ENCODE measurements at regions not wholly inside any gene's neighbourhood (a gene's known extent, or its start where the extent isn't known, plus 50 kb on each side); places are given as distances from the start of the nearest gene placed in this dataset.

DNA sequence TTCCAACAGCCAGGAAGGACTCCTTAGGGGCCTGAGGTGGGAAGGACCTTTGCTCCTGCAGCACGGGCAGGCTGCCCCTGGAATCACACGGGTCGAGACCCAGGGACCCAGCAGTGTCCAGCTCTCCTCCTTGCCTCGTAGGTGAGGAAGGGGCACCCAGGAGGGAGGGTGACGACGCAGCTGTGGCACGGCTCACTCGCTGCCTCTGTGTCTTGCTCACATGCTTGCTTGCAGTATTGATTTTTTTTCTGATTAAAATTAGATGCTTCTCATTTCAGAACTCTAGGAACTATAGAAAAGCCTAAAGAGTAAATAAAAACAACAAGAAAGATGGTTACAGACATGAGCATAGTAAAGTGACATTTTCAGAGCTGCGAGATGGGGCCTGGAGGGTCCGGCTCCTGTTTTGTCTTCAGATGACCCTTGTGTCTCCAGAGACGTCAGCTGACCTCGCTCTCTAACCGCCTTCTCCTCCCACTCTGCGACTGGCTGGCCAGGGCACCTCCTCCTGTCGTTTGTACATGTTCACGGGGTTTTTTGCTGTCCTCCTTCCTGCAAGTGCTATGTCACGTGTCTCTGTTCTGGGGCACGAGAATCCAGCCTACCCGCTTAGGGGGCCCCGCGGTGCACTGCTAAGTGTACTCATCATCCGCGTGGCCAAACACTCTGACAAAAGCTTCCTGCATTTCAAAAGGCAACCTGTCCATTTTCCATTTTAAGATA, 65.7 kb upstream of the ZNF236 start:
- in situ Hi-C loops (cut with MboI), result no loop called here
- no peaks in the 10 kb centered on the region for H3K79me2 ChIP-seq (ENCODE audit: insufficient read depth)
- peak overlapping the region; percentile 42 for H2AFZ ChIP-seq
- peak overlapping the region; percentile 43 for H3K4me2 ChIP-seq (ENCODE audit: unreplicated experiment)
- 37 to 43% methylated on average over 23 of the region's 23 CpGs for WGBS, 2 experiments (ENCODE audit: low coverage in 1 of 2, low lambda C conversion rate in 2 of 2, missing lambda C conversion rate in 2 of 2)
- peak; percentile 33 for DNase-seq
- H3K27me3 ChIP-seq (replicated peaks; ENCODE audit: insufficient read depth), result no peaks in the 10 kb centered on the region
- TF ChIP-seq EZH2 (IDR thresholded peaks at IDR 0.05; ENCODE audit: insufficient read depth, poor library complexity, severe bottlenecking) (no peak), EZH2phosphoT487 (IDR thresholded peaks at IDR 0.05; ENCODE audit: insufficient read depth, low read depth) (no peak)
- H3K27ac ChIP-seq, result no peak overlapping the region
- H3K9ac ChIP-seq, result no peak overlapping the region
- no peaks in the 10 kb centered on the region; the same call in 1 of the 2 replicates for H3K4me1 ChIP-seq (ENCODE audit: insufficient read depth)
- H3K9me2 ChIP-seq (ENCODE audit: insufficient read depth), result no peaks in the 10 kb centered on the region
- H3K4me3 ChIP-seq, result peak overlapping the region; percentile 32
- no peaks in the 10 kb centered on the region for H4K20me1 ChIP-seq (ENCODE audit: insufficient read depth)
- H3K36me3 ChIP-seq (ENCODE audit: low read depth), result no peaks in the 10 kb centered on the region
- no peaks in the 10 kb centered on the region for H3K9me3 ChIP-seq (ENCODE audit: low read depth)
- no peaks in the 10 kb centered on the region for H3F3A ChIP-seq (ENCODE audit: insufficient read depth)

DNA sequence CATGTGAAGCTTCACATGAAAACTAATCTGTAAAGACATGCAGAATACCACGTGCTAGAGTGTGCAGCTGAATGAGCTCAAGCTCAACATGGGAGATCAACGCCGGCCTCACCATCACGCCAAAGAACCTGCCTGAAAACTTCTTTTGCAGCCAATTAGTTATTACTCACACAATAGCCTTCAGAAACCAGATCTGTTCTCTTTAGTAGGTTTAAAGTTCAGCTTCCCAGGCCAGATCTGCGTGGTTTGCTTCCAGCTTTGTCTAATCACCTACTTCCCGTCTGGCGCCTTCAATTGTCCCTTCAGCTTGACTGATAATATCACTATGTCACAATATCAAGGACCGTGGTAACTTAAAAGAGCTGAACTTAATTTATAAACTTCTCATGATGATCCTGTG, 68.0 kb upstream of the ZNF236 start:
- no peaks in the 10 kb centered on the region for H3K27me3 ChIP-seq (replicated peaks; ENCODE audit: insufficient read depth)
- no peaks in the 10 kb centered on the region for H3K9me3 ChIP-seq (ENCODE audit: low read depth)
- no peak for TF ChIP-seq EZH2 (IDR thresholded peaks at IDR 0.05; ENCODE audit: insufficient read depth, poor library complexity, severe bottlenecking)
- TF ChIP-seq EZH2phosphoT487 (IDR thresholded peaks at IDR 0.05; ENCODE audit: insufficient read depth, low read depth), result no peak
- no peaks in the 10 kb centered on the region for H3F3A ChIP-seq (ENCODE audit: insufficient read depth)
- no peak overlapping the region for H3K9ac ChIP-seq
- H3K9me2 ChIP-seq (ENCODE audit: insufficient read depth), result no peaks in the 10 kb centered on the region
- H3K27ac ChIP-seq, result no peak overlapping the region
- no peaks in the 10 kb centered on the region for H3K36me3 ChIP-seq (ENCODE audit: low read depth)
- no peak overlapping the region for H2AFZ ChIP-seq
- no peak overlapping the region for H3K4me3 ChIP-seq
- in situ Hi-C loops (cut with MboI), result no loop called here
- no peak for DNase-seq
- 78 to 82% methylated on average over 8 of the region's 8 CpGs for WGBS, 2 experiments (ENCODE audit: low coverage in 1 of 2, low lambda C conversion rate in 2 of 2, missing lambda C conversion rate in 2 of 2)
- H4K20me1 ChIP-seq (ENCODE audit: insufficient read depth), result no peaks in the 10 kb centered on the region
- H3K79me2 ChIP-seq (ENCODE audit: insufficient read depth), result no peaks in the 10 kb centered on the region
- H3K4me1 ChIP-seq (ENCODE audit: insufficient read depth), result no peaks in the 10 kb centered on the region; the same call in 1 of the 2 replicates
- no peak overlapping the region for H3K4me2 ChIP-seq (ENCODE audit: unreplicated experiment)

DNA sequence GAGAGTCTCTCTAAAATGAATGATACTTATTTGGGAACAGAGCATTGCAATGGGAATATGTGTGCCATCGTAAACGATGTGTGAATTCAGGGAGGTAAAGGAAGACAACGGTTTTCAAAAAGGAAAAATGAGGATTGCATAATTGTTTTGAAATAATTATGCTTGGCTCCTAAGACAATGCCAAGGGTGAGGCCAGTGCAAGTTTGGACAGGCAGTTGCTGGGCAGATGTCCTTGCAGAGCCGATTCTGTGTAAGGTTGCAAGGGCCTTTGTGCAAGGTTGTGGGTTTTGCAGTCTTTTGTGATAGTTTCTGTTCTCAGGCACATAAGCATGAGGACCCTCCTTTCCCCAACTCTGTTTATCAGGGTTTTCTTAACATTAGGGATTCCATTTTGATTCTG, 70.0 kb upstream of the ZNF236 start:
- WGBS, 2 experiments (ENCODE audit: low coverage in 1 of 2, low lambda C conversion rate in 2 of 2, missing lambda C conversion rate in 2 of 2), result 7 to 9% methylated on average over 4 of the region's 4 CpGs
- no peak for DNase-seq
- no peaks in the 10 kb centered on the region for H3K79me2 ChIP-seq (ENCODE audit: insufficient read depth)
- H3K4me3 ChIP-seq, result no peak overlapping the region
- no peaks in the 10 kb centered on the region for H3K36me3 ChIP-seq (ENCODE audit: low read depth)
- H3K9me3 ChIP-seq (ENCODE audit: low read depth), result no peaks in the 10 kb centered on the region
- no peaks in the 10 kb centered on the region for H3F3A ChIP-seq (ENCODE audit: insufficient read depth)
- no peak overlapping the region for H2AFZ ChIP-seq
- no peaks in the 10 kb centered on the region for H3K9me2 ChIP-seq (ENCODE audit: insufficient read depth)
- no peaks in the 10 kb centered on the region for H4K20me1 ChIP-seq (ENCODE audit: insufficient read depth)
- no peaks in the 10 kb centered on the region; the same call in 1 of the 2 replicates for H3K4me1 ChIP-seq (ENCODE audit: insufficient read depth)
- H3K27ac ChIP-seq, result no peak overlapping the region
- in situ Hi-C loops (cut with MboI), result no loop called here
- H3K27me3 ChIP-seq (replicated peaks; ENCODE audit: insufficient read depth), result no peaks in the 10 kb centered on the region
- H3K4me2 ChIP-seq (ENCODE audit: unreplicated experiment), result no peak overlapping the region
- TF ChIP-seq EZH2phosphoT487 (IDR thresholded peaks at IDR 0.05; ENCODE audit: insufficient read depth, low read depth) (no peak), EZH2 (IDR thresholded peaks at IDR 0.05; ENCODE audit: insufficient read depth, poor library complexity, severe bottlenecking) (no peak)
- H3K9ac ChIP-seq, result no peak overlapping the region

DNA sequence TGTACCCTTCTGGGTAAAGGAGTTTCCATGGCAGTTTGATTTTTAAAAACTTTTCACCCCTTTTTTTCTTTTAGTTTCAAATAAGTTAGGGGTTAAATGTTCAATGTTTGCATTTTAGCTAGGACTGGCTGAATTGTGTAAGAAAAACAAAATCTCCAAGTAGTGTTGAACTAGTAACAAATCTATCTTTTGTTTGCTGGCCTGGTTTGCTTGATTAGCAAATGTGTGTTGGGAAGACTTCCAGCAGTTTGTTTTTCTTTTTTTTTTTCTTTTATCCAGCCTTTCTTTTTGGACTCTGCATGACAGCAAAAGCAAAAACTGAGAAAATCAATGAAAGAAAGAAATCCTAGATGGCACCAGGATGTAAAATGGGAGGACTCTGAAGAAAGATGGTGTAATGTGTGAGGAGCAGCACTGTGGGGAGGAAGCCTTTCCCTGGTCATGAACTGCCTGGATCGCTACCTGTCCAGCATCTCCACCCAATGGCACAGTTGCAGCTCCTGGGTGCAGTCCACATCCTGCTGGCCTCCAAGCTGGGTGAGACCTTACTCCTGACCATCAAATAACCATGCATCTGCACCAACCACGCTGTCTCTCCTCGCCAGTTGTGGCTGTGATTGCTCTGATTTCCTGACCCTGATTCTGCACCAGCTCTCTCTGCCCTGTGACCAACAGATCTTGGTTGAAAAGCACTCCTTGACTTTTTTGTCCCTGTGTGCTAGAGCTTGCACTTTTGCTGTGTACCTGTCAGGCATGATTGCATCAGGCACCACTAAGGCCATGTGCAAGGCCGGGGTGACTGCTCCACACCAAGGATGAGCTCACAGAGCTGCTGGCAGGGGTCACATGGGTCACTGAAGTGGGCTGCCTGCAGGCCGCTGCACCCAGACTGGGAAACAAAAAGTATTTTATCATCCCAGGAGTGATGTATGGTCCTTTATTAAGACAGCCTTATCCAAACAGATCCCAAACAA, 71.2 kb upstream of the ZNF236 start:
- H3K36me3 ChIP-seq (ENCODE audit: low read depth), result no peaks in the 10 kb centered on the region
- no peak overlapping the region for H3K4me3 ChIP-seq
- no peak overlapping the region for H3K4me2 ChIP-seq (ENCODE audit: unreplicated experiment)
- no peaks in the 10 kb centered on the region for H3K4me1 ChIP-seq (ENCODE audit: insufficient read depth)
- H3K27me3 ChIP-seq (replicated peaks; ENCODE audit: insufficient read depth), result no peaks in the 10 kb centered on the region
- no peaks in the 10 kb centered on the region for H3K79me2 ChIP-seq (ENCODE audit: insufficient read depth)
- no peak overlapping the region for H3K9ac ChIP-seq
- no peaks in the 10 kb centered on the region for H3K9me3 ChIP-seq (ENCODE audit: low read depth)
- in situ Hi-C loops (cut with MboI), result no loop called here
- H3K9me2 ChIP-seq (ENCODE audit: insufficient read depth), result no peaks in the 10 kb centered on the region
- TF ChIP-seq EZH2phosphoT487 (IDR thresholded peaks at IDR 0.05; ENCODE audit: insufficient read depth, low read depth) (no peak), EZH2 (IDR thresholded peaks at IDR 0.05; ENCODE audit: insufficient read depth, poor library complexity, severe bottlenecking) (no peak)
- WGBS, 2 experiments (ENCODE audit: low coverage in 1 of 2, low lambda C conversion rate in 2 of 2, missing lambda C conversion rate in 2 of 2), result 28 to 34% methylated on average over 5 of the region's 5 CpGs
- DNase-seq, result no peak
- no peaks in the 10 kb centered on the region for H3F3A ChIP-seq (ENCODE audit: insufficient read depth)
- H3K27ac ChIP-seq, result no peak overlapping the region
- no peaks in the 10 kb centered on the region for H4K20me1 ChIP-seq (ENCODE audit: insufficient read depth)
- H2AFZ ChIP-seq, result no peak overlapping the region
